ENCODE measurements at regions not wholly inside any gene's neighbourhood (a gene's known extent, or its start where the extent isn't known, plus 50 kb on each side); places are given as distances from the start of the nearest gene placed in this dataset.

DNA sequence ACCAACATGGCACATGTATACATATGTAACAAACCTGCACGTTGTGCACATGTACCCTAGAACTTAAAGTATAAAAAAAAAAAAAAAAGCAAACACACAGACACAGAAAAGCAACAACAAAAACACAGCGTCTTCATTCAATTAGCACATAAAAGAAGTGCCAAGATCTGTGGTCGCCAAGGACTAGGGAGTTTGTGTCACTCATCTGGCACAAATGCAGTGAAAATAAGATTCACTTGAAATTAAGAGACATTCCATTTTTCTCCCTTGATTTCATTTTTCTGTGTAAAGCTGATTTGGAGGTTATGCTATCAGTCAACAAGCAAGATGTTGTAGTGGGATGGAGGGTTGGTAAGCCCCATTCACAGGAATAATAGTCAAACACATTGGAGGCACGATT lies 115.3 kb downstream of the FAT4 start:
- DNase-seq (ENCODE audit: low read depth) = no peak
- no peak overlapping the region for H3K4me3 ChIP-seq (ENCODE audit: low read depth, low read length)
- TF ChIP-seq, protein P1, sequence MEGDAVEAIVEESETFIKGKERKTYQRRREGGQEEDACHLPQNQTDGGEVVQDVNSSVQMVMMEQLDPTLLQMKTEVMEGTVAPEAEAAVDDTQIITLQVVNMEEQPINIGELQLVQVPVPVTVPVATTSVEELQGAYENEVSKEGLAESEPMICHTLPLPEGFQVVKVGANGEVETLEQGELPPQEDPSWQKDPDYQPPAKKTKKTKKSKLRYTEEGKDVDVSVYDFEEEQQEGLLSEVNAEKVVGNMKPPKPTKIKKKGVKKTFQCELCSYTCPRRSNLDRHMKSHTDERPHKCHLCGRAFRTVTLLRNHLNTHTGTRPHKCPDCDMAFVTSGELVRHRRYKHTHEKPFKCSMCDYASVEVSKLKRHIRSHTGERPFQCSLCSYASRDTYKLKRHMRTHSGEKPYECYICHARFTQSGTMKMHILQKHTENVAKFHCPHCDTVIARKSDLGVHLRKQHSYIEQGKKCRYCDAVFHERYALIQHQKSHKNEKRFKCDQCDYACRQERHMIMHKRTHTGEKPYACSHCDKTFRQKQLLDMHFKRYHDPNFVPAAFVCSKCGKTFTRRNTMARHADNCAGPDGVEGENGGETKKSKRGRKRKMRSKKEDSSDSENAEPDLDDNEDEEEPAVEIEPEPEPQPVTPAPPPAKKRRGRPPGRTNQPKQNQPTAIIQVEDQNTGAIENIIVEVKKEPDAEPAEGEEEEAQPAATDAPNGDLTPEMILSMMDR (IDR thresholded peaks at IDR 0.05; ENCODE audit: insufficient read depth, low read depth, low read length) = no peak

DNA sequence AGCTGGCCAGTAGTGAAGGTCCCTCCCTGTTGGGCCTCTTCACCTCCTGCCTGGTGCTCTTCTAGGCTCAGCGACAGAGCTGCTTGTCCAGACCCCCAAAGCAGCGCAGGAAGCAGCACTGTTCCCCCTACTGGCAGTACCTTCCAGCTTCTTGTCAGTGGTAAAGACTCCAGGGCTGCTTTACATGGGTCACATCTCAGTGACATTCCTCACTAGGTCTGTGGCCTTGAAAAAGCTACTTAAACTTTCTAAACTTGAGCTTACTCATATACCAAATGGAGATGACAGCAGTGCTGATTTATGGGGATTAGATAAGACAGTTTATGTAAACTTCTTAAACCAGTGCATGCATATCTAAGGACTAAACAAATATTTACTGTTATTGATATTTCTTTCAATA lies 117.3 kb downstream of the FAT4 start:
- no peak overlapping the region for H3K4me3 ChIP-seq (ENCODE audit: low read depth, low read length)
- DNase-seq (ENCODE audit: low read depth) = peak; percentile 74
- TF ChIP-seq, protein P1 (IDR thresholded peaks at IDR 0.05; ENCODE audit: insufficient read depth, low read depth, low read length) = peak; percentile 37

DNA sequence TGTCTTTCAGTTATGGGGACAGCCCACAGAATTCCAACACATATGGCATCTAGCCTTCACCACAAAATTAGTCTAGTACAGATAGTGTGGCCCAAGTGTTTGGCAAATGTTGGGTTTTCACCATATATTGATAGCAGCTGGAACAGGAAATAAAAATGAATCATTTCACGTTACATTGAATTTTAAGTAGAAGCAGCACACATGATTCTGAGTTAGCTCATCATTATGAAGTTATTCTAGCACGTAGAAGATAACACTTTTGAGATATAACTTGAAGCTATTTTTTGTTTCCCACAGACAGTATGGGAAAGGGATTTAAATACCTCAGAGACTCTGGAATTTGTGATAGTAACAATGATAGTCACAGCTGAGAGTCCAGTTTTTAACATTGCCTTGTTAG lies 118.7 kb downstream of the FAT4 start:
- TF ChIP-seq, protein P1 (IDR thresholded peaks at IDR 0.05; ENCODE audit: insufficient read depth, low read depth, low read length) = no peak
- no peak overlapping the region for H3K4me3 ChIP-seq (ENCODE audit: low read depth, low read length)
- peak; percentile 80 for DNase-seq (ENCODE audit: low read depth)

DNA sequence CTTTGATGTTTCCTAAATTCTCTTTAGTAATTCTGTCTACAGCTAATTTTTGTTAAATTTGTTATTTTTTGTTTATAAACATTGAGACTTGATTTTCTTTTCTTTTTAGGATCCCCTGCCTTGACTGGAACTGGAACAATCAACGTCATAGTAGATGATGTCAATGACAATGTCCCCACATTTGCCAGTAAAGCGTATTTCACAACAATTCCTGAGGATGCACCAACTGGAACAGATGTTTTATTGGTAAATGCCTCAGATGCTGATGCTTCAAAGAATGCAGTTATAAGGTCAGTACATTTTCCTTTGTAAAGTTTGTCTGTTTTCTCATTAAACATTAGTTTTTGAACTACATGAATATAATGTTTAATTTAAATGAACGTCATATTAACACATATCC lies 119.4 kb downstream of the FAT4 start:
- H3K4me3 ChIP-seq (ENCODE audit: low read depth, low read length) = no peak overlapping the region
- peak; percentile 69 for DNase-seq (ENCODE audit: low read depth)
- TF ChIP-seq, protein P1 (IDR thresholded peaks at IDR 0.05; ENCODE audit: insufficient read depth, low read depth, low read length) = no peak

DNA sequence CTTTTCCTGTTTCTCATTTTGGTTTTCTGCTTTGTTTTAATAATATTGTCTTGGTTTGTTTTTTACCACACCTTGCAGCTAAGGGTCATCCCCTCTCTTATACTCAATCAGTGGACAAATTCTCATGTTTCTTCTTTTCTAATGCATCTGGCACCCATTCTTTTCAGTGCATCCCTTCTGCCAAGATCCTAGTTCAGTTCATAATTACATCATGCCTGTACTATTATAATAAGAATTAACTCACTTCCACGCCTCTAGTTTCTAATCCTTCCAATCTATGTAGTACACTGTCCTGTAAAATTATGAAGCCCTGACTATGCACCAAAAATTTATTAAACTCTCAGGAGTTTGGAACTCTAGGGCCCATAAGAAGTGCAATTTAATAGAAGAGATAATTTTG lies 126.1 kb downstream of the FAT4 start:
- TF ChIP-seq, protein P1 (IDR thresholded peaks at IDR 0.05; ENCODE audit: insufficient read depth, low read depth, low read length) = no peak

DNA sequence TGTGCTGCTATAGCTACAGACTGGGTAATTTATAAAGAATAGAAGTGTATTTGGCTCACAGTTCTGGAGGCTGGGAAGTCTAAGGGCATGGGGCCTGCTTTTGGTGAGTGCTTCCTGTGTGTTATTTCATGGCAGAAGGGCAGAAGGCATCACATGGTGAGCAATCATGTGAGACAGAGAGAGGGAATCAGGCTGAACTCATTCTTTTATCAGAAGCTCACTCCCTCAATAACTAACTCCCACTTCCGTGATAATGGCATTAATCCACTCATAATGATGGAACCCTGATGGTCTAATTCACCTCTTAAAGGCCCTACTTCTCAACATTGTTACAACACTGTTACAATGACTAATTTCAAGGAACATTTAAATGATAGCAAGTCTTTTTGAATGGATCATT lies 129.4 kb downstream of the FAT4 start:
- H3K4me3 ChIP-seq (ENCODE audit: low read depth, low read length) = no peak overlapping the region
- DNase-seq (ENCODE audit: low read depth) = no peak
- TF ChIP-seq, protein P1 (IDR thresholded peaks at IDR 0.05; ENCODE audit: insufficient read depth, low read depth, low read length) = no peak

More for the DNA sequence above, 126.1 kb downstream of the FAT4 start:
- no peak for DNase-seq (ENCODE audit: low read depth)
- no peak overlapping the region for H3K4me3 ChIP-seq (ENCODE audit: low read depth, low read length)

DNA sequence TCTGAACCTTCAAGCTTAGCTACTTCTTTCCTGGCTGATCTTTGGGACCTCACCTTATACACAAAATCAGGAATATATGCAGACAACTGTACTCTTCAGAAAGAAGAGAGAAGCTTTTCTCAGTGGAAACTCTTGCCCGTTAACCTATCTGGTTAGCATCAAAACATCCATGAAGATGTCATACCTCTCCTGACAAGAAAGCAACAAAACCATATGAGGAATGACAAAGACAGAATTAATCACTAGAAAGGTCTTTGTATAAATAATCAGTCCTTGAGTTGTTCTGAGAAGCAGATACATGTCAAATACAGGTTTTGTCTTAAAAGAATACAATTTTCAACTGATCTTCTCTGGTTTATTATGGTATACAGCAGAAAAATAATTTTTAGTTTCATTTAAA lies 130.8 kb downstream of the FAT4 start:
- H3K4me3 ChIP-seq (ENCODE audit: low read depth, low read length) = no peak overlapping the region
- TF ChIP-seq, protein P1 (IDR thresholded peaks at IDR 0.05; ENCODE audit: insufficient read depth, low read depth, low read length) = no peak
- peak; percentile 24 for DNase-seq (ENCODE audit: low read depth)

All from fibroblast of villous mesenchyme (primary cell).